ENCODE measurements at regions not wholly inside any gene's neighbourhood (a gene's known extent, or its start where the extent isn't known, plus 50 kb on each side); places are given as distances from the start of the nearest gene placed in this dataset.

DNA sequence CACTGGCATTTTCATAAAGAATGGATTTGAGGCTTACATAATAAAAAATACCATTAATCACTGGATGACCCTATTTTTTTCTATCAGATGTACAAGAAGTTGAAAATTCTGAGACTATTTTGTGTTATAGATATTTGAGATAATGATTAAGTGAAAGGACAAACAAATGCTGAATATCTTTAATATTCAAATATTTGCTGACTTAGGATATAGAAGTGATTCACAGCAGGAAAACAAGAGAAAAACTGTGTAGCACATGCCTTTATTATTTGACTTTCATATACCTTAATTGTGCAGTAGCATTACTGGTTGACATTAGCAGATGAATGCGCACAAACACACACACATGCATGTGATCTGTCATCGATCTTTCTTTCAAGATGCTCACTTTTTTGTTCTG lies 766.5 kb downstream of the SATB2 start:
- Histone ChIP-seq H3K79me2 (ENCODE audit: insufficient read depth, low read length) (no peaks in the 10 kb centered on the region), H3K27me3 (ENCODE audit: insufficient read depth, low read length) (no peaks in the 10 kb centered on the region), H3K9ac (ENCODE audit: low read length) (no peak overlapping the region), H3K36me3 (ENCODE audit: insufficient read depth, low read length) (no peaks in the 10 kb centered on the region), H3K4me2 (ENCODE audit: low read length) (no peak overlapping the region), H3K27ac (ENCODE audit: low read depth, low read length) (no peak overlapping the region), H3K4me1 (ENCODE audit: insufficient read depth, low read length) (no peaks in the 10 kb centered on the region), H3K4me3 (ENCODE audit: insufficient read depth, low read depth, low read length) (no peak overlapping the region), H4K20me1 (ENCODE audit: insufficient read depth, low read length) (no peaks in the 10 kb centered on the region), H3K9me3 (ENCODE audit: insufficient read depth, low read depth, low read length) (no peaks in the 10 kb centered on the region), H2AFZ (ENCODE audit: low read depth, low read length) (no peak overlapping the region)
- peaks cover 1% of the 10 kb centered on the region for H3K36me3 Mint-ChIP-seq (ENCODE audit: low read depth, unreplicated experiment)
- no peak overlapping the region for H3K27ac Mint-ChIP-seq (ENCODE audit: unreplicated experiment)
- no peaks in the 10 kb centered on the region for H3K27me3 Mint-ChIP-seq (ENCODE audit: low read depth, unreplicated experiment)
- TF ChIP-seq, protein P1, sequence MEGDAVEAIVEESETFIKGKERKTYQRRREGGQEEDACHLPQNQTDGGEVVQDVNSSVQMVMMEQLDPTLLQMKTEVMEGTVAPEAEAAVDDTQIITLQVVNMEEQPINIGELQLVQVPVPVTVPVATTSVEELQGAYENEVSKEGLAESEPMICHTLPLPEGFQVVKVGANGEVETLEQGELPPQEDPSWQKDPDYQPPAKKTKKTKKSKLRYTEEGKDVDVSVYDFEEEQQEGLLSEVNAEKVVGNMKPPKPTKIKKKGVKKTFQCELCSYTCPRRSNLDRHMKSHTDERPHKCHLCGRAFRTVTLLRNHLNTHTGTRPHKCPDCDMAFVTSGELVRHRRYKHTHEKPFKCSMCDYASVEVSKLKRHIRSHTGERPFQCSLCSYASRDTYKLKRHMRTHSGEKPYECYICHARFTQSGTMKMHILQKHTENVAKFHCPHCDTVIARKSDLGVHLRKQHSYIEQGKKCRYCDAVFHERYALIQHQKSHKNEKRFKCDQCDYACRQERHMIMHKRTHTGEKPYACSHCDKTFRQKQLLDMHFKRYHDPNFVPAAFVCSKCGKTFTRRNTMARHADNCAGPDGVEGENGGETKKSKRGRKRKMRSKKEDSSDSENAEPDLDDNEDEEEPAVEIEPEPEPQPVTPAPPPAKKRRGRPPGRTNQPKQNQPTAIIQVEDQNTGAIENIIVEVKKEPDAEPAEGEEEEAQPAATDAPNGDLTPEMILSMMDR (IDR thresholded peaks at IDR 0.05; ENCODE audit: insufficient read depth, low read depth, low read length), result no peak
- no peak for TF ChIP-seq EZH2 (IDR thresholded peaks at IDR 0.05; ENCODE audit: insufficient read depth, low read length)
- no peaks in the 10 kb centered on the region for H3K9me3 Mint-ChIP-seq (ENCODE audit: unreplicated experiment)
- H3K4me3 Mint-ChIP-seq (ENCODE audit: unreplicated experiment), result no peak overlapping the region
- no peak for DNase-seq (ENCODE audit: low read depth)
- H3K4me1 Mint-ChIP-seq (ENCODE audit: low read depth, unreplicated experiment), result no peaks in the 10 kb centered on the region
- FAIRE-seq, result no peak

DNA sequence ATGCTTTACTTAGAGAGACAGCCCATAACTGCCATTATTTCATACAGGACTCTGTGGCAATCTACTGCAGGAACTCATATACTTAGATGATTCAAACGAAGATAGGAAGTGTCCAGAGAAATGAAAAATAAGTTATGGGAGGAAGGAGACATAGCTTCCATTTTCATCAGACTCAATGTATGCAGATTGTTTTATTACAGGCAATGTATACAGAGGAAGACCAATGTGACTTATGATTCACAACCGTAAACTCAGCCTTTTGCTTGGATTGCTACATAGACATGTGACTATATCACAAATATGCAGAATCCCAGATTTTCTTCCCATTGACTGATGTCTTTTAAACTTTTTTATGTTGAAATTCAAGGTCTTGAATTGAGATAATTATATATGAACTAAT lies 793.4 kb downstream of the SATB2 start:
- TF ChIP-seq, protein P1 (IDR thresholded peaks at IDR 0.05; ENCODE audit: insufficient read depth, low read depth, low read length), result no peak
- no peak for TF ChIP-seq EZH2 (IDR thresholded peaks at IDR 0.05; ENCODE audit: insufficient read depth, low read length)
- H3K9me3 Mint-ChIP-seq (ENCODE audit: unreplicated experiment), result no peaks in the 10 kb centered on the region
- no peak overlapping the region for H3K27ac Mint-ChIP-seq (ENCODE audit: unreplicated experiment)
- Histone ChIP-seq H3K9ac (ENCODE audit: low read length) (no peak overlapping the region), H3K27ac (ENCODE audit: low read depth, low read length) (no peak overlapping the region), H2AFZ (ENCODE audit: low read depth, low read length) (no peak overlapping the region), H3K4me3 (ENCODE audit: insufficient read depth, low read depth, low read length) (no peak overlapping the region), H3K27me3 (ENCODE audit: insufficient read depth, low read length) (no peaks in the 10 kb centered on the region), H3K36me3 (ENCODE audit: insufficient read depth, low read length) (no peaks in the 10 kb centered on the region), H4K20me1 (ENCODE audit: insufficient read depth, low read length) (no peaks in the 10 kb centered on the region), H3K4me2 (ENCODE audit: low read length) (no peak overlapping the region), H3K79me2 (ENCODE audit: insufficient read depth, low read length) (no peaks in the 10 kb centered on the region), H3K4me1 (ENCODE audit: insufficient read depth, low read length) (no peaks in the 10 kb centered on the region), H3K9me3 (ENCODE audit: insufficient read depth, low read depth, low read length) (no peaks in the 10 kb centered on the region)
- FAIRE-seq (no peak), DNase-seq (ENCODE audit: low read depth) (no peak)
- no peaks in the 10 kb centered on the region for H3K27me3 Mint-ChIP-seq (ENCODE audit: low read depth, unreplicated experiment)
- H3K4me1 Mint-ChIP-seq (ENCODE audit: low read depth, unreplicated experiment), result no peaks in the 10 kb centered on the region
- no peak overlapping the region for H3K4me3 Mint-ChIP-seq (ENCODE audit: unreplicated experiment)
- no peaks in the 10 kb centered on the region for H3K36me3 Mint-ChIP-seq (ENCODE audit: low read depth, unreplicated experiment)

DNA sequence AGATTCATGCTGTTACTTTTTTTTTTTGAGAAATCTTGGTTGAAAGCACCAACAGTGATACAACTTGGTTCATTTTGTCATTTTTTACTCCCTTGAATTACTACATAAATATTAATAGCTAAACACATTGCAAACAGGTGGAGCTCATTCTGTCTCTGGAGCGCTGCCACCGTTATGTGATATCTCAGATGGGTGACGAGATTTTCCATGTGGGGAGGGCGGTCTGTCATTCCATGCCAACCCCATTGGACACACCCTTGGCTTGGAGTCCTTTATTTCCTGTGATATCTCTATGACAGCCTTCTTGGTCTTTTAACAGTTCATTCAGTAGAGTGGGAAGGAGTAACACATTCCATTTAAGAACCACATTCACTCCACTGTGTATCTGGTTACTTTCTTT lies 794.8 kb downstream of the SATB2 start:
- H3K4me2 ChIP-seq (ENCODE audit: low read length), result no peak overlapping the region
- no peak overlapping the region for H3K9ac ChIP-seq (ENCODE audit: low read length)
- Mint-ChIP-seq H3K4me3 (ENCODE audit: unreplicated experiment) (no peak overlapping the region), H3K27me3 (ENCODE audit: low read depth, unreplicated experiment) (no peaks in the 10 kb centered on the region), H3K9me3 (ENCODE audit: unreplicated experiment) (no peaks in the 10 kb centered on the region), H3K4me1 (ENCODE audit: low read depth, unreplicated experiment) (no peaks in the 10 kb centered on the region), H3K36me3 (ENCODE audit: low read depth, unreplicated experiment) (no peaks in the 10 kb centered on the region), H3K27ac (ENCODE audit: unreplicated experiment) (no peak overlapping the region)
- FAIRE-seq (no peak), DNase-seq (ENCODE audit: low read depth) (no peak)
- H2AFZ ChIP-seq (ENCODE audit: low read depth, low read length), result no peak overlapping the region
- no peaks in the 10 kb centered on the region for H3K36me3 ChIP-seq (ENCODE audit: insufficient read depth, low read length)
- H3K4me1 ChIP-seq (ENCODE audit: insufficient read depth, low read length), result no peaks in the 10 kb centered on the region
- no peaks in the 10 kb centered on the region for H3K79me2 ChIP-seq (ENCODE audit: insufficient read depth, low read length)
- H3K27me3 ChIP-seq (ENCODE audit: insufficient read depth, low read length), result no peaks in the 10 kb centered on the region
- TF ChIP-seq, protein P1 (IDR thresholded peaks at IDR 0.05; ENCODE audit: insufficient read depth, low read depth, low read length), result no peak
- TF ChIP-seq EZH2 (IDR thresholded peaks at IDR 0.05; ENCODE audit: insufficient read depth, low read length), result no peak
- H3K4me3 ChIP-seq (ENCODE audit: insufficient read depth, low read depth, low read length), result no peak overlapping the region
- no peak overlapping the region for H3K27ac ChIP-seq (ENCODE audit: low read depth, low read length)
- H3K9me3 ChIP-seq (ENCODE audit: insufficient read depth, low read depth, low read length), result no peaks in the 10 kb centered on the region
- H4K20me1 ChIP-seq (ENCODE audit: insufficient read depth, low read length), result no peaks in the 10 kb centered on the region
